ENCODE measurements at regions not wholly inside any gene's neighbourhood (a gene's known extent, or its start where the extent isn't known, plus 50 kb on each side); places are given as distances from the start of the nearest gene placed in this dataset.

- DNase-seq (ENCODE audit: low spot score), result no peak
Measured at GRCh38 chr1:239826736-239827135, 264.9 kb upstream of the FMN2 start.

- DNase-seq (ENCODE audit: low spot score), result no peak
Measured at GRCh38 chr1:239829535-239829934, 262.1 kb upstream of the FMN2 start.

GRCh38 chr1:239831577-239832355 lies 259.9 kb upstream of the FMN2 start:
- no peak for DNase-seq (ENCODE audit: low spot score)

GRCh38 chr1:239833723-239834122 lies 258.0 kb upstream of the FMN2 start:
- DNase-seq (ENCODE audit: low spot score), result no peak

GRCh38 chr1:239835946-239836440 lies 255.7 kb upstream of the FMN2 start:
- DNase-seq (ENCODE audit: low spot score), result no peak

- DNase-seq (ENCODE audit: low spot score), result no peak
Measured at GRCh38 chr1:239840336-239840735, 251.3 kb upstream of the FMN2 start.

- no peak for DNase-seq (ENCODE audit: low spot score)
Measured at GRCh38 chr1:239840790-239841189, 250.9 kb upstream of the FMN2 start.

- no peak for DNase-seq (ENCODE audit: low spot score)
Measured at GRCh38 chr1:239841631-239842030, 250.1 kb upstream of the FMN2 start.

- DNase-seq (ENCODE audit: low spot score), result no peak
Measured at GRCh38 chr1:239843541-239843940, 248.1 kb upstream of the FMN2 start.

- no peak for DNase-seq (ENCODE audit: low spot score)
Measured at GRCh38 chr1:239844833-239845232, 246.8 kb upstream of the FMN2 start.

GRCh38 chr1:239854922-239855321 lies 236.8 kb upstream of the FMN2 start:
- no peak for DNase-seq (ENCODE audit: low spot score)

- no peak for DNase-seq (ENCODE audit: low spot score)
Measured at GRCh38 chr1:239856067-239856466, 235.6 kb upstream of the FMN2 start.

- DNase-seq (ENCODE audit: low spot score), result no peak
Measured at GRCh38 chr1:239856924-239857323, 234.8 kb upstream of the FMN2 start.

GRCh38 chr1:239858057-239858456 lies 233.6 kb upstream of the FMN2 start:
- DNase-seq (ENCODE audit: low spot score), result no peak

- DNase-seq (ENCODE audit: low spot score), result no peak
Measured at GRCh38 chr1:239858529-239858928, 233.2 kb upstream of the FMN2 start.

GRCh38 chr1:239861985-239862384 lies 229.7 kb upstream of the FMN2 start:
- no peak for DNase-seq (ENCODE audit: low spot score)

- no peak for DNase-seq (ENCODE audit: low spot score)
Measured at GRCh38 chr1:239868058-239868832, 223.4 kb upstream of the FMN2 start.

GRCh38 chr1:239870194-239870593 lies 221.5 kb upstream of the FMN2 start:
- no peak for DNase-seq (ENCODE audit: low spot score)

GRCh38 chr1:239872626-239873025 lies 219.1 kb upstream of the FMN2 start:
- DNase-seq (ENCODE audit: low spot score), result no peak

GRCh38 chr1:239874831-239875230 lies 216.9 kb upstream of the FMN2 start:
- no peak for DNase-seq (ENCODE audit: low spot score)

GRCh38 chr1:239879321-239880170 lies 212.1 kb upstream of the FMN2 start:
- no peak for DNase-seq (ENCODE audit: low spot score)

GRCh38 chr1:239882967-239883366 lies 208.7 kb upstream of the FMN2 start:
- DNase-seq (ENCODE audit: low spot score), result no peak
